H1 (cell line): ENCODE measurements at regions not wholly inside any gene's neighbourhood (a gene's known extent, or its start where the extent isn't known, plus 50 kb on each side); places are given as distances from the start of the nearest gene placed in this dataset.

Source experiments
- CTCF ChIA-PET: fragments of 300-600 bp; sonication (Branson Sonifier 250); formaldehyde crosslinking; loops from one replicate; lab custom pipeline; 2021; ENCODE audit not compliant: partially characterized antibody; lab: Charles Lee
- POLR2A ChIA-PET: fragments of 300-600 bp; sonication (Branson Sonifier 250); formaldehyde crosslinking; loops from one replicate; lab custom pipeline; 2021; ENCODE audit warnings: inconsistent platforms; ENCODE audit not compliant: partially characterized antibody; lab: Charles Lee
- DNase-seq, 2 experiments: peaks; one replicate each; pipeline versions ENCODE4 v3.0.0 to v3.0.0-alpha.2; 2010 to 2022; ENCODE audit warnings: low spot score in 2 of 2, low read depth in 1 of 2, mixed read lengths in 1 of 2
- FAIRE-seq: peaks from 2 replicates; lab custom pipeline; 2011; peaks lifted over from hg19 to GRCh38; lab: Jason Lieb, UNC
- H2AFZ ChIP-seq: 2 replicates; pipeline ENCODE4 v1.8.1; 2012; ENCODE audit warnings: low read length, inconsistent platforms
- H2AK5ac ChIP-seq: 2 replicates; pipeline ENCODE4 v1.6.1; 2013; ENCODE audit warnings: low read depth, low read length
- H2BK120ac ChIP-seq: replicated peaks from 2 replicates; pipeline ENCODE3; 2013; ENCODE audit warnings: low read depth, low read length, inconsistent platforms
- H2BK12ac ChIP-seq: 2 replicates; pipeline ENCODE4 v1.6.1; 2013; ENCODE audit warnings: low read depth, low read length
- H2BK15ac ChIP-seq: 2 replicates; pipeline ENCODE4 v1.6.1; 2013; ENCODE audit warnings: low read length
- H2BK20ac ChIP-seq: 2 replicates; pipeline ENCODE4 v1.6.1; 2013; ENCODE audit warnings: low read length
- H2BK5ac ChIP-seq: 2 replicates; pipeline ENCODE4 v1.6.1; 2013; ENCODE audit warnings: low read depth, low read length
- H3K14ac ChIP-seq: 2 replicates; pipeline ENCODE4 v1.6.1; 2013; ENCODE audit warnings: inconsistent platforms; ENCODE audit not compliant: insufficient read length
- H3K18ac ChIP-seq: 2 replicates; pipeline ENCODE4 v1.6.1; 2013; ENCODE audit warnings: low read length; ENCODE audit errors: extremely low read depth
- H3K23ac ChIP-seq: 2 replicates; pipeline ENCODE4 v1.6.1; 2013; ENCODE audit warnings: inconsistent platforms; ENCODE audit not compliant: insufficient read length
- H3K23me2 ChIP-seq: 2 replicates; pipeline ENCODE4 v1.6.1; 2013; ENCODE audit warnings: low read depth, low read length
- H3K27ac ChIP-seq: 2 replicates; pipeline ENCODE4 v1.6.1; 2011; ENCODE audit warnings: low read depth, low read length, inconsistent platforms
- H3K27me3 ChIP-seq, 4 experiments: replicated peaks in 1 of 4; 1 replicate in 1 of 4; 2 replicates in 3 of 4; pipeline versions ENCODE4 v1.6.1 to v1.8.1; 2011 to 2013; ENCODE audit warnings: low read length in 3 of 4, mild to moderate bottlenecking in 3 of 4, inconsistent platforms in 2 of 4, mixed read lengths in 2 of 4, moderate library complexity in 1 of 4; ENCODE audit not compliant: control insufficient read depth in 3 of 4, insufficient read depth in 3 of 4; ENCODE audit errors: extremely low read depth in 1 of 4
- H3K36me3 ChIP-seq, 4 experiments: 2 replicates each; pipeline versions ENCODE4 v1.6.1 to v1.8.1; 2011 to 2013; ENCODE audit warnings: mild to moderate bottlenecking in 4 of 4, low read length in 3 of 4, moderate library complexity in 2 of 4, control low read depth in 1 of 4, inconsistent platforms in 1 of 4; ENCODE audit not compliant: insufficient read depth in 4 of 4, control insufficient read depth in 2 of 4
- H3K4ac ChIP-seq: replicated peaks from 2 replicates; pipeline ENCODE3; 2013; ENCODE audit warnings: low read length, low read depth, mixed read lengths, inconsistent platforms; ENCODE audit not compliant: insufficient read length
- H3K4me1 ChIP-seq, 4 experiments: replicated peaks in 1 of 4; 1 replicate in 1 of 4; 2 replicates in 3 of 4; pipeline versions ENCODE4 v1.6.1 to v1.8.1; 2011 to 2013; ENCODE audit warnings: low read length in 3 of 4, inconsistent platforms in 2 of 4, mixed read lengths in 1 of 4; ENCODE audit not compliant: insufficient read depth in 4 of 4, control insufficient read depth in 3 of 4
- H3K4me2 ChIP-seq, 2 experiments: 2 replicates each; pipeline versions ENCODE4 v1.6.1 to v1.8.1; 2011 to 2013; ENCODE audit warnings: low read depth in 2 of 2, low read length in 2 of 2, control low read depth in 1 of 2, inconsistent platforms in 1 of 2, mild to moderate bottlenecking in 1 of 2; ENCODE audit not compliant: insufficient read depth in 1 of 2
- H3K4me3 ChIP-seq, 4 experiments: fragments of 200-600, 300-600 bp in 1 of 4; sonication (generic), shearing (Covaris generic), sonication (Bioruptor Twin) in 1 of 4; 2 replicates each; pipeline versions ENCODE4 v1.5.1 to v1.8.1; 2011 to 2016; ENCODE audit warnings: low read length in 4 of 4, low read depth in 3 of 4, control low read depth in 2 of 4, inconsistent platforms in 2 of 4, mild to moderate bottlenecking in 2 of 4, mixed read lengths in 1 of 4, moderate library complexity in 1 of 4; ENCODE audit not compliant: insufficient read depth in 2 of 4; ENCODE audit errors: extremely low read depth in 1 of 4
- H3K56ac ChIP-seq: replicated peaks from 2 replicates; pipeline ENCODE3; 2013; ENCODE audit warnings: low read depth, mild to moderate bottlenecking, mixed read lengths, low read length, inconsistent platforms; ENCODE audit not compliant: insufficient read length
- H3K79me1 ChIP-seq: 2 replicates; pipeline ENCODE4 v1.6.1; 2013; ENCODE audit warnings: low read depth, low read length, control low read depth
- H3K79me2 ChIP-seq, 2 experiments: 2 replicates each; pipeline versions ENCODE4 v1.6.1 to v1.8.1; 2012 to 2013; ENCODE audit warnings: low read length in 2 of 2, mild to moderate bottlenecking in 2 of 2, inconsistent platforms in 1 of 2; ENCODE audit not compliant: insufficient read depth in 2 of 2, control insufficient read depth in 1 of 2
- H3K9ac ChIP-seq, 4 experiments: replicated peaks in 1 of 4; 1 replicate in 1 of 4; 2 replicates in 3 of 4; pipeline versions ENCODE4 v1.6.1 to v1.8.1; 2011 to 2013; ENCODE audit warnings: low read depth in 3 of 4, low read length in 3 of 4, control low read depth in 2 of 4, mild to moderate bottlenecking in 2 of 4, moderate library complexity in 2 of 4, inconsistent platforms in 1 of 4; ENCODE audit errors: extremely low read depth in 1 of 4
- H3K9me3 ChIP-seq, 2 experiments: 2 replicates each; pipeline versions ENCODE4 v1.6.1 to v1.8.1; 2012 to 2013; ENCODE audit warnings: mild to moderate bottlenecking in 2 of 2, moderate library complexity in 2 of 2, control low read depth in 1 of 2, inconsistent platforms in 1 of 2, low read depth in 1 of 2, low read length in 1 of 2, mixed read lengths in 1 of 2; ENCODE audit not compliant: insufficient read depth in 2 of 2
- H4K20me1 ChIP-seq, 2 experiments: replicated peaks in 1 of 2; 2 replicates each; pipeline versions ENCODE3 to v1.8.1; 2011 to 2013; ENCODE audit warnings: inconsistent platforms in 2 of 2, low read length in 2 of 2, mild to moderate bottlenecking in 1 of 2; ENCODE audit not compliant: insufficient read depth in 2 of 2, control insufficient read depth in 1 of 2
- H4K5ac ChIP-seq: 2 replicates; pipeline ENCODE4 v1.6.1; 2013; ENCODE audit warnings: low read length, low read depth, mixed read lengths, inconsistent platforms; ENCODE audit not compliant: insufficient read length
- H4K8ac ChIP-seq: 2 replicates; pipeline ENCODE4 v1.8.0; 2013; ENCODE audit warnings: mild to moderate bottlenecking, moderate library complexity, low read length, inconsistent platforms; ENCODE audit not compliant: insufficient read depth; ENCODE audit errors: extremely low read depth
- H4K91ac ChIP-seq: replicated peaks from 2 replicates; pipeline ENCODE3; 2013; ENCODE audit warnings: low read length, mixed read lengths, inconsistent platforms; ENCODE audit not compliant: insufficient read length
- CEBPB ChIP-seq: IDR thresholded peaks from 2 replicates; pipeline ENCODE4 v1.6.1; 2012; ENCODE audit warnings: low read depth, low read length
- FOSL1 ChIP-seq: IDR thresholded peaks from 2 replicates; pipeline ENCODE4 v1.6.1; 2011; ENCODE audit warnings: mild to moderate bottlenecking, low read depth, low read length, moderate library complexity; ENCODE audit not compliant: insufficient read depth
- GABPA ChIP-seq: IDR thresholded peaks from 2 replicates; pipeline ENCODE4 v1.6.1; 2011; ENCODE audit warnings: mild to moderate bottlenecking, low read length, moderate library complexity, borderline replicate concordance; ENCODE audit not compliant: insufficient read depth
- JUND ChIP-seq: IDR thresholded peaks from 2 replicates; pipeline ENCODE4 v1.6.1; 2011; ENCODE audit warnings: mild to moderate bottlenecking, improper control_type of control experiment, low read length
- SIN3A ChIP-seq, 2 experiments: IDR thresholded peaks in 1 of 2; conservative IDR thresholded peaks in 1 of 2; 2 replicates each; pipeline ENCODE4 v1.6.1; 2011 to 2012; ENCODE audit warnings: low read length in 2 of 2, improper control_type of control experiment in 1 of 2, low read depth in 1 of 2, mild to moderate bottlenecking in 1 of 2
- SP2 ChIP-seq: IDR thresholded peaks from 2 replicates; pipeline ENCODE4 v1.6.1; 2012; ENCODE audit warnings: mild to moderate bottlenecking, low read length, inconsistent platforms
- SP4 ChIP-seq: IDR thresholded peaks from 2 replicates; pipeline ENCODE4 v1.6.1; 2012; ENCODE audit warnings: low read length, inconsistent platforms
- SUZ12 ChIP-seq: fragments of 200-600 bp; sonication (generic); IDR thresholded peaks from 2 replicates; pipeline ENCODE4 v1.6.1; 2012; ENCODE audit warnings: mild to moderate bottlenecking, inconsistent platforms, low read length, moderate library complexity, mixed read lengths
- WGBS, 2 experiments: shearing (Covaris generic) in 1 of 2; methylation state at CpG; one replicate each; pipeline versions ENCODE4 v1.1.6 to v1.1.7; 2013 to 2015; ENCODE audit warnings: low lambda C conversion rate in 2 of 2, mixed read lengths in 2 of 2, inconsistent platforms in 1 of 2, low coverage in 1 of 2, missing lambda C conversion rate in 1 of 2; ENCODE audit not compliant: insufficient replicate concordance in 2 of 2, insufficient coverage in 1 of 2, insufficient read length in 1 of 2; ENCODE audit errors: extremely low coverage in 1 of 2, missing lambda C conversion rate in 1 of 2; 5-methylcytosine and 5-hydroxymethylcytosine counted together

GRCh38 chr2:196365145-196365544 lies 193.8 kb upstream of the STK17B start:
- Histone ChIP-seq H2AFZ (no peak overlapping the region), H4K91ac (no peak overlapping the region), H3K4me1 (no peaks in the 10 kb centered on the region), H3K4me3 (no peak overlapping the region), H3K9me3 (peaks cover 0 to 2% of the 10 kb centered on the region in 2 experiments; a peak in 1 of 4 replicates), H3K23ac (no peak overlapping the region), H3K4me2 (no peak overlapping the region), H3K18ac (no peak overlapping the region), H2AK5ac (no peak overlapping the region), H4K5ac (no peak overlapping the region), H3K79me2 (no peaks in the 10 kb centered on the region), H3K36me3 (no peaks in the 10 kb centered on the region), H3K23me2 (no peaks in the 10 kb centered on the region), H3K27ac (no peak overlapping the region), H3K4ac (no peak overlapping the region), H4K8ac (no peak overlapping the region), H4K20me1 (no peaks in the 10 kb centered on the region), H3K56ac (no peak overlapping the region), H2BK120ac (no peak overlapping the region), H3K27me3 (no peaks in the 10 kb centered on the region), H2BK20ac (no peak overlapping the region), H3K14ac (no peak overlapping the region), H3K9ac (no peak overlapping the region), H2BK12ac (no peak overlapping the region), H2BK5ac (no peak overlapping the region), H2BK15ac (no peak overlapping the region), H3K79me1 (no peaks in the 10 kb centered on the region)
- FAIRE-seq = no peak
- WGBS, 2 experiments = 92% methylated on average over 3 of the region's 3 CpGs; no CpG with 5 or more reads in 1 of the 2 experiments
- no peak for DNase-seq
- CTCF ChIA-PET = interaction anchor here (0.8 to 2.5 kb wide), 4 partner anchors 9 to 84 kb away, joined by 3 to 9 read pairs (median 6); no protein-coding TSS in a partner anchor
- POLR2A ChIA-PET = no interaction called here
- TF ChIP-seq CEBPB (no peak), SUZ12 (no peak), GABPA (no peak), SIN3A (conservative IDR thresholded peaks at IDR 0.05 in 1 of 2, IDR thresholded peaks at IDR 0.05 in 1 of 2; ENCODE audit: low read depth in 1 of 2, low read length in 2 of 2) (no peak), SP2 (no peak), FOSL1 (no peak), SP4 (no peak), JUND (no peak)
